NCI-H1930 (cell line): ENCODE measurements at regions not wholly inside any gene's neighbourhood (a gene's known extent, or its start where the extent isn't known, plus 50 kb on each side); places are given as distances from the start of the nearest gene placed in this dataset.
"Not testable (repeated sequence)": the region's sequence is repeated elsewhere in the genome, so short reads cannot be mapped to it uniquely, and the experiment has no call there.

ENCODE experiments used
- DNase-seq, 2 experiments: peaks; one replicate each; lab custom pipeline; 2025; lab: John Stamatoyannopoulos, UW

- DNase-seq: no peak
Measured at GRCh38 chr4:66929748-66930147, 615.6 kb downstream of the CENPC start.

GRCh38 chr4:66928881-66929280, 616.4 kb downstream of the CENPC start:
- not testable (repeated sequence) for DNase-seq

GRCh38 chr4:66927937-66928336, 617.4 kb downstream of the CENPC start:
- DNase-seq: peak; percentile 0 to 22

GRCh38 chr4:66926687-66927086, 618.6 kb downstream of the CENPC start:
- no peak for DNase-seq

GRCh38 chr4:66923081-66923865, 622.0 kb downstream of the CENPC start:
- DNase-seq: no peak

- DNase-seq: no peak
Measured at GRCh38 chr4:66921433-66921832, 623.9 kb downstream of the CENPC start.

- DNase-seq: no peak
Measured at GRCh38 chr4:66920514-66920913, 624.8 kb downstream of the CENPC start.

GRCh38 chr4:66911880-66912279, 633.4 kb downstream of the CENPC start:
- no peak for DNase-seq

- peak; percentile 38 to 63 for DNase-seq
Measured at GRCh38 chr4:66906314-66906713, 639.0 kb downstream of the CENPC start.

GRCh38 chr4:66899422-66900065, 645.8 kb downstream of the CENPC start:
- no peak for DNase-seq

GRCh38 chr4:66893807-66894206, 651.5 kb downstream of the CENPC start:
- no peak for DNase-seq

- DNase-seq: no peak
Measured at GRCh38 chr4:66887061-66887460, 658.2 kb downstream of the CENPC start.

GRCh38 chr4:66885501-66886165, 659.7 kb downstream of the CENPC start:
- no peak for DNase-seq

GRCh38 chr4:66876946-66877345, 668.4 kb downstream of the CENPC start:
- no peak for DNase-seq

- no peak for DNase-seq
Measured at GRCh38 chr4:66872661-66873060, 672.6 kb downstream of the CENPC start.

- no peak for DNase-seq
Measured at GRCh38 chr4:66863481-66863880, 681.8 kb downstream of the CENPC start.

GRCh38 chr4:66855956-66856355, 689.3 kb downstream of the CENPC start:
- no peak for DNase-seq

GRCh38 chr4:66853845-66854244, 691.5 kb downstream of the CENPC start:
- no peak for DNase-seq

- no peak for DNase-seq
Measured at GRCh38 chr4:66852843-66853242, 692.5 kb downstream of the CENPC start.

- no peak for DNase-seq
Measured at GRCh38 chr4:66849596-66849995, 695.7 kb downstream of the CENPC start.

- DNase-seq: no peak
Measured at GRCh38 chr4:66842724-66843088, 702.6 kb downstream of the CENPC start.

- no peak for DNase-seq
Measured at GRCh38 chr4:66842026-66842723, 703.1 kb downstream of the CENPC start.

GRCh38 chr4:66840178-66840577, 705.1 kb downstream of the CENPC start:
- DNase-seq: no peak
